Glutamatergic neuron (in vitro differentiated cells): ENCODE measurements at regions not wholly inside any gene's neighbourhood (a gene's known extent, or its start where the extent isn't known, plus 50 kb on each side); places are given as distances from the start of the nearest gene placed in this dataset.

Experiments used
- DNase-seq: peaks from one replicate; pipeline ENCODE4 v3.0.0; 2022
- H3K27ac Mint-ChIP-seq: one replicate; pipeline ENCODE4 v1.8.0; 2020; ENCODE audit warnings: mild to moderate bottlenecking, mixed read lengths, inconsistent platforms; ENCODE audit not compliant: unreplicated experiment
- H3K27me3 Mint-ChIP-seq: one replicate; pipeline ENCODE4 v1.8.0; 2020; ENCODE audit warnings: mild to moderate bottlenecking, moderate library complexity, mixed read lengths, inconsistent platforms; ENCODE audit not compliant: unreplicated experiment
- H3K36me3 Mint-ChIP-seq: one replicate; pipeline ENCODE4 v1.8.0; 2020; ENCODE audit warnings: mild to moderate bottlenecking, mixed read lengths, inconsistent platforms; ENCODE audit not compliant: unreplicated experiment
- H3K4me1 Mint-ChIP-seq: one replicate; pipeline ENCODE4 v1.8.0; 2020; ENCODE audit warnings: mild to moderate bottlenecking, low read depth, mixed read lengths, inconsistent platforms; ENCODE audit not compliant: unreplicated experiment
- H3K4me3 Mint-ChIP-seq: one replicate; pipeline ENCODE4 v1.8.0; 2020; ENCODE audit warnings: mild to moderate bottlenecking, mixed read lengths, inconsistent platforms; ENCODE audit not compliant: unreplicated experiment
- H3K9me3 Mint-ChIP-seq: one replicate; pipeline ENCODE4 v1.8.0; 2020; ENCODE audit warnings: mild to moderate bottlenecking, moderate library complexity, mixed read lengths, inconsistent platforms; ENCODE audit not compliant: unreplicated experiment
- CTCF ChIP-seq: fragments of 200-600 bp; sonication (generic); IDR thresholded peaks from one replicate; pipeline ENCODE4 v1.5.0; 2021; ENCODE audit not compliant: partially characterized antibody, unreplicated experiment

GRCh38 chr5:39760385-39761198 is 335.8 kb upstream of the DAB2 start:
- no peaks in the 10 kb centered on the region for H3K36me3 Mint-ChIP-seq
- H3K4me1 Mint-ChIP-seq: no peaks in the 10 kb centered on the region
- TF ChIP-seq CTCF: no peak
- H3K4me3 Mint-ChIP-seq: no peak overlapping the region
- peaks cover 1% of the 10 kb centered on the region for H3K27me3 Mint-ChIP-seq
- H3K27ac Mint-ChIP-seq: no peak overlapping the region
- no peak for DNase-seq
- H3K9me3 Mint-ChIP-seq: no peaks in the 10 kb centered on the region

- no peaks in the 10 kb centered on the region for H3K9me3 Mint-ChIP-seq
- DNase-seq: no peak
- no peaks in the 10 kb centered on the region for H3K36me3 Mint-ChIP-seq
- no peak overlapping the region for H3K27ac Mint-ChIP-seq
- H3K4me3 Mint-ChIP-seq: no peak overlapping the region
- H3K4me1 Mint-ChIP-seq: no peaks in the 10 kb centered on the region
- TF ChIP-seq CTCF: no peak
- peaks cover 1% of the 10 kb centered on the region for H3K27me3 Mint-ChIP-seq
Observed at GRCh38 chr5:39759701-39760100, 334.9 kb upstream of the DAB2 start.

- Mint-ChIP-seq H3K36me3 (no peaks in the 10 kb centered on the region), H3K4me1 (no peaks in the 10 kb centered on the region), H3K4me3 (no peak overlapping the region), H3K27me3 (peaks cover 3% of the 10 kb centered on the region), H3K9me3 (no peaks in the 10 kb centered on the region), H3K27ac (no peak overlapping the region)
- TF ChIP-seq CTCF: no peak
- DNase-seq: no peak
Observed at GRCh38 chr5:39758426-39758825, 333.6 kb upstream of the DAB2 start.

DNA sequence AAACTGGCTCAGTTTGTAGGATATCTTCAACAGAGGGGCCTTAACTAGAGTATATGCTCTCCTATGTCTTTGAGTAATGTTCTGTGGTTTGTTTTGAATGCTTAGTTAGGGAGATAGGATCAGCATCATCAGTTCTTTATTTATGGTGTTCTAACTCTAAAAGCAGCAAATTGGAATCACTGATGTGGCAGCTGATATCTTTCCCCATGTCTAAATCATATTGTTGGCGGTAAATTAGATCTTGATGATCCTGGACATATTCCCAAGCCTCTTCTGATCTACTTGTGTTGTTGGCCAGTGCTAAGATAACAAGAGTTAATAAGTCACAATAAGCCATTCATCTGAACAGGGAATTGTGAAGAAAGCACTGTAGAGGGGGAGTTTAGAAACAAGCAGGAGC is 332.4 kb upstream of the DAB2 start:
- H3K36me3 Mint-ChIP-seq: no peaks in the 10 kb centered on the region
- TF ChIP-seq CTCF: no peak
- no peak overlapping the region for H3K4me3 Mint-ChIP-seq
- H3K9me3 Mint-ChIP-seq: no peaks in the 10 kb centered on the region
- no peaks in the 10 kb centered on the region for H3K4me1 Mint-ChIP-seq
- H3K27me3 Mint-ChIP-seq: peaks cover 3% of the 10 kb centered on the region
- no peak overlapping the region for H3K27ac Mint-ChIP-seq
- DNase-seq: no peak

- no peaks in the 10 kb centered on the region for H3K36me3 Mint-ChIP-seq
- no peaks in the 10 kb centered on the region for H3K9me3 Mint-ChIP-seq
- TF ChIP-seq CTCF: no peak
- H3K27me3 Mint-ChIP-seq: peaks cover 3% of the 10 kb centered on the region
- no peak overlapping the region for H3K4me3 Mint-ChIP-seq
- no peaks in the 10 kb centered on the region for H3K4me1 Mint-ChIP-seq
- no peak overlapping the region for H3K27ac Mint-ChIP-seq
- no peak for DNase-seq
Observed at GRCh38 chr5:39755986-39756385, 331.2 kb upstream of the DAB2 start.
